Neural cell (in vitro differentiated cells): ENCODE measurements at regions not wholly inside any gene's neighbourhood (a gene's known extent, or its start where the extent isn't known, plus 50 kb on each side); places are given as distances from the start of the nearest gene placed in this dataset.

ENCODE experiments used
- H2AFZ ChIP-seq: fragments of 200-600, 300-800 bp; sonication (generic), shearing (Covaris generic); 2 replicates; pipeline ENCODE4 v1.6.0; 2014; ENCODE audit warnings: low read depth, mild to moderate bottlenecking, antibody characterized with exemption, low read length, moderate library complexity
- H3F3A ChIP-seq: fragments of 200-600 bp; shearing (Covaris generic); 2 replicates; pipeline ENCODE4 v1.6.1; 2016; ENCODE audit warnings: mild to moderate bottlenecking, moderate library complexity, mixed read lengths, antibody characterized with exemption, low read length; ENCODE audit not compliant: insufficient read depth, poor library complexity, severe bottlenecking
- H3K27ac ChIP-seq: fragments of 200-600, 300-800 bp; sonication (generic), shearing (Covaris generic); 2 replicates; pipeline ENCODE4 v1.5.1; 2014; ENCODE audit warnings: mild to moderate bottlenecking, low read length, moderate library complexity
- H3K27me3 ChIP-seq: fragments of 300-800, 200-600 bp; sonication (generic), shearing (Covaris generic); 2 replicates; pipeline ENCODE4 v1.6.0; 2014; ENCODE audit warnings: mild to moderate bottlenecking, low read depth, low read length, moderate library complexity; ENCODE audit not compliant: insufficient read depth
- H3K36me3 ChIP-seq: fragments of 300-800, 200-600 bp; sonication (generic), shearing (Covaris generic); 2 replicates; pipeline ENCODE4 v1.5.1; 2014; ENCODE audit warnings: mild to moderate bottlenecking, antibody characterized with exemption, low read length, moderate library complexity; ENCODE audit not compliant: insufficient read depth
- H3K4me2 ChIP-seq: fragments of 300-800, 200-600 bp; sonication (generic), shearing (Covaris generic); 2 replicates; pipeline ENCODE4 v1.6.0; 2014; ENCODE audit warnings: mild to moderate bottlenecking, low read length
- H3K4me3 ChIP-seq: fragments of 300-800, 200-600 bp; sonication (generic), shearing (Covaris generic); 2 replicates; pipeline ENCODE4 v1.5.1; 2014; ENCODE audit warnings: mild to moderate bottlenecking, low read length, moderate library complexity
- H3K79me2 ChIP-seq: fragments of 200-600 bp; shearing (Covaris generic); replicated peaks from 2 replicates; pipeline ENCODE4 v1.6.0; 2014; ENCODE audit warnings: mild to moderate bottlenecking, low read length, moderate library complexity; ENCODE audit not compliant: insufficient read depth
- H3K9ac ChIP-seq: fragments of 300-800, 200-600 bp; sonication (generic), shearing (Covaris generic); 2 replicates; pipeline ENCODE4 v1.6.1; 2016; ENCODE audit warnings: mild to moderate bottlenecking, low read length, mixed read lengths
- H3K9me2 ChIP-seq: fragments of 200-600 bp; shearing (Covaris generic); 2 replicates; pipeline ENCODE4 v1.6.1; 2016; ENCODE audit warnings: mild to moderate bottlenecking, low read length, mixed read lengths; ENCODE audit not compliant: insufficient read depth
- H3K9me3 ChIP-seq: fragments of 200-600, 300-800 bp; sonication (generic), shearing (Covaris generic); 2 replicates; pipeline ENCODE4 v1.6.1; 2016; ENCODE audit warnings: mild to moderate bottlenecking, mixed run types, low read length, moderate library complexity, mixed read lengths
- H4K20me1 ChIP-seq: fragments of 200-600 bp; shearing (Covaris generic); 2 replicates; pipeline ENCODE4 v1.6.1; 2016; ENCODE audit warnings: mild to moderate bottlenecking, mixed run types; ENCODE audit not compliant: insufficient read depth
- EP300 ChIP-seq: fragments of 450-650 bp; conservative IDR thresholded peaks from 2 replicates; pipeline ENCODE4 v1.6.1; 2014; ENCODE audit warnings: antibody characterized with exemption, mild to moderate bottlenecking, moderate library complexity; ENCODE audit not compliant: poor library complexity, severe bottlenecking
- EZH2 ChIP-seq: fragments of 200-600, 300-800 bp; shearing (Covaris generic), sonication (generic); IDR thresholded peaks from 2 replicates; pipeline ENCODE4 v1.6.1; 2014; ENCODE audit warnings: antibody characterized with exemption, low read length, borderline replicate concordance, mild to moderate bottlenecking; ENCODE audit not compliant: insufficient read depth, poor library complexity, severe bottlenecking
- MXI1 ChIP-seq: fragments of 450-650 bp; conservative IDR thresholded peaks from 2 replicates; pipeline ENCODE4 v1.6.1; 2014; ENCODE audit warnings: antibody characterized with exemption, mild to moderate bottlenecking; ENCODE audit not compliant: poor library complexity, severe bottlenecking
- POLR2AphosphoS5 ChIP-seq: IDR thresholded peaks from 2 replicates; pipeline ENCODE4 v1.6.1; 2012
- RAD21 ChIP-seq: fragments of 450-650 bp; conservative IDR thresholded peaks from 2 replicates; pipeline ENCODE4 v1.6.1; 2014; ENCODE audit warnings: antibody characterized with exemption, mild to moderate bottlenecking, moderate library complexity
- SMC3 ChIP-seq: fragments of 450-650 bp; conservative IDR thresholded peaks from 2 replicates; pipeline ENCODE4 v1.6.1; 2014; ENCODE audit warnings: antibody characterized with exemption, mild to moderate bottlenecking, moderate library complexity; ENCODE audit not compliant: poor library complexity
- TAF1 ChIP-seq: IDR thresholded peaks from 2 replicates; pipeline ENCODE4 v1.6.1; 2012; ENCODE audit warnings: low read depth
- TF ChIP-seq, protein P1 (sequence below): fragments of 450-650 bp; IDR thresholded peaks from 2 replicates; pipeline ENCODE4 v1.5.1; 2014; ENCODE audit warnings: antibody characterized with exemption, mild to moderate bottlenecking, moderate library complexity; ENCODE audit not compliant: poor library complexity, severe bottlenecking
- TF ChIP-seq, protein P2 (sequence below): IDR thresholded peaks from 2 replicates; pipeline ENCODE4 v1.6.1; 2012; ENCODE audit warnings: borderline replicate concordance

DNA sequence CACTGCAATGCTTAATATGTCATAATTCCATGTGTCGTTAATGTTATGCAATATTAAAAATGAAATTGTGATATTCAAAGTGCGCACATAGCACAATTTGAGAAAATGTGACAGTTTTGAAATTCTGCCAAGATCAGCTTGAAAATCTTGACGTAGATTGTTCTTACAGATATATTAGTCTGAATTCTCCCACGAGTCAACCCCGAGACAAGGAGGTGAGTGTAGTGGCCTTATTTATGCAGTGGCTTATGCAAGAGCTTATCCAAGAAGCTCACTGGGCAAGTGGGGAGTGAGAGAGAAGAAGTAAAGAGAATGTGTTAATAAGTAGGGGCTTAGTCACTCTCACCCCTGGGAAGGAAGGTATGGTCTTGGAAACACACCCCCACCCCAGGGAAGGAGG, 286.1 kb upstream of the STS start:
- TF ChIP-seq, protein P1, sequence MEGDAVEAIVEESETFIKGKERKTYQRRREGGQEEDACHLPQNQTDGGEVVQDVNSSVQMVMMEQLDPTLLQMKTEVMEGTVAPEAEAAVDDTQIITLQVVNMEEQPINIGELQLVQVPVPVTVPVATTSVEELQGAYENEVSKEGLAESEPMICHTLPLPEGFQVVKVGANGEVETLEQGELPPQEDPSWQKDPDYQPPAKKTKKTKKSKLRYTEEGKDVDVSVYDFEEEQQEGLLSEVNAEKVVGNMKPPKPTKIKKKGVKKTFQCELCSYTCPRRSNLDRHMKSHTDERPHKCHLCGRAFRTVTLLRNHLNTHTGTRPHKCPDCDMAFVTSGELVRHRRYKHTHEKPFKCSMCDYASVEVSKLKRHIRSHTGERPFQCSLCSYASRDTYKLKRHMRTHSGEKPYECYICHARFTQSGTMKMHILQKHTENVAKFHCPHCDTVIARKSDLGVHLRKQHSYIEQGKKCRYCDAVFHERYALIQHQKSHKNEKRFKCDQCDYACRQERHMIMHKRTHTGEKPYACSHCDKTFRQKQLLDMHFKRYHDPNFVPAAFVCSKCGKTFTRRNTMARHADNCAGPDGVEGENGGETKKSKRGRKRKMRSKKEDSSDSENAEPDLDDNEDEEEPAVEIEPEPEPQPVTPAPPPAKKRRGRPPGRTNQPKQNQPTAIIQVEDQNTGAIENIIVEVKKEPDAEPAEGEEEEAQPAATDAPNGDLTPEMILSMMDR: no peak
- TF ChIP-seq MXI1 (no peak), TAF1 (no peak), RAD21 (no peak), SMC3 (no peak), POLR2AphosphoS5 (no peak)
- Histone ChIP-seq H3K9me3 (no peaks in the 10 kb centered on the region), H3K4me3 (no peak overlapping the region), H3K9ac (no peak overlapping the region), H3K4me2 (no peak overlapping the region), H3K36me3 (no peaks in the 10 kb centered on the region), H4K20me1 (no peaks in the 10 kb centered on the region), H3K27ac (no peak overlapping the region), H3K9me2 (no peaks in the 10 kb centered on the region), H3F3A (no peaks in the 10 kb centered on the region), H3K27me3 (no peaks in the 10 kb centered on the region), H3K79me2 (no peaks in the 10 kb centered on the region), H2AFZ (no peak overlapping the region)

DNA sequence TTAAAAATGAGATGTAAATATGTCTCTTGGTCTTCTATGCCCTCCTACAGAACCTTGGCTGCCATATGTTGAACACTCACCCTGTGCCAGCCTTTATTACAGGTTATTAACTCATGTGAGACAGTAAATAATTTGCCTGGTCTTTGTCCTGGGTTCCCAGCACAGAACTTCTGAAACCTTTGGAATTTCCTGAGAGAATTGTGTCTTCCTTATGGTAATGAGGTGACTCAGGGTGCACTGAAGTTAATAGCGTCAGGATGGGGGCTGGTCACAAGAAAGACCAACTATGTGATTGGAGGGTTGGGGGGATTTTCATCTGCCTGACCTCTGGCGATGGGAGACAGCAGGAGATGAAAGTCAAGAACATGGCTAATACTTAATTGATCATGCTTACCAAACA, 289.8 kb upstream of the STS start:
- TF ChIP-seq, protein P1: no peak
- TF ChIP-seq, protein P2, sequence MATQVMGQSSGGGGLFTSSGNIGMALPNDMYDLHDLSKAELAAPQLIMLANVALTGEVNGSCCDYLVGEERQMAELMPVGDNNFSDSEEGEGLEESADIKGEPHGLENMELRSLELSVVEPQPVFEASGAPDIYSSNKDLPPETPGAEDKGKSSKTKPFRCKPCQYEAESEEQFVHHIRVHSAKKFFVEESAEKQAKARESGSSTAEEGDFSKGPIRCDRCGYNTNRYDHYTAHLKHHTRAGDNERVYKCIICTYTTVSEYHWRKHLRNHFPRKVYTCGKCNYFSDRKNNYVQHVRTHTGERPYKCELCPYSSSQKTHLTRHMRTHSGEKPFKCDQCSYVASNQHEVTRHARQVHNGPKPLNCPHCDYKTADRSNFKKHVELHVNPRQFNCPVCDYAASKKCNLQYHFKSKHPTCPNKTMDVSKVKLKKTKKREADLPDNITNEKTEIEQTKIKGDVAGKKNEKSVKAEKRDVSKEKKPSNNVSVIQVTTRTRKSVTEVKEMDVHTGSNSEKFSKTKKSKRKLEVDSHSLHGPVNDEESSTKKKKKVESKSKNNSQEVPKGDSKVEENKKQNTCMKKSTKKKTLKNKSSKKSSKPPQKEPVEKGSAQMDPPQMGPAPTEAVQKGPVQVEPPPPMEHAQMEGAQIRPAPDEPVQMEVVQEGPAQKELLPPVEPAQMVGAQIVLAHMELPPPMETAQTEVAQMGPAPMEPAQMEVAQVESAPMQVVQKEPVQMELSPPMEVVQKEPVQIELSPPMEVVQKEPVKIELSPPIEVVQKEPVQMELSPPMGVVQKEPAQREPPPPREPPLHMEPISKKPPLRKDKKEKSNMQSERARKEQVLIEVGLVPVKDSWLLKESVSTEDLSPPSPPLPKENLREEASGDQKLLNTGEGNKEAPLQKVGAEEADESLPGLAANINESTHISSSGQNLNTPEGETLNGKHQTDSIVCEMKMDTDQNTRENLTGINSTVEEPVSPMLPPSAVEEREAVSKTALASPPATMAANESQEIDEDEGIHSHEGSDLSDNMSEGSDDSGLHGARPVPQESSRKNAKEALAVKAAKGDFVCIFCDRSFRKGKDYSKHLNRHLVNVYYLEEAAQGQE: no peak
- TF ChIP-seq EZH2 (no peak), TAF1 (no peak), EP300 (no peak), POLR2AphosphoS5 (no peak), SMC3 (no peak), RAD21 (no peak), MXI1 (no peak)
- no peak overlapping the region for H3K4me2 ChIP-seq

More for the DNA sequence above, 289.8 kb upstream of the STS start:
- H3K9me3 ChIP-seq: no peaks in the 10 kb centered on the region
- no peaks in the 10 kb centered on the region for H3K9me2 ChIP-seq
- no peak overlapping the region for H3K27ac ChIP-seq
- H3K4me3 ChIP-seq: no peak overlapping the region
- H3K27me3 ChIP-seq: no peaks in the 10 kb centered on the region
- no peak overlapping the region for H3K9ac ChIP-seq
- no peaks in the 10 kb centered on the region for H3K79me2 ChIP-seq
- H2AFZ ChIP-seq: no peak overlapping the region
- no peaks in the 10 kb centered on the region for H4K20me1 ChIP-seq
- H3F3A ChIP-seq: no peaks in the 10 kb centered on the region
- no peaks in the 10 kb centered on the region for H3K36me3 ChIP-seq
